DOHH2 (cell line): ENCODE measurements at regions not wholly inside any gene's neighbourhood (a gene's known extent, or its start where the extent isn't known, plus 50 kb on each side); places are given as distances from the start of the nearest gene placed in this dataset.

Experiments
- H3F3A ChIP-seq: fragments of 200-600 bp; sonication (generic), shearing (Covaris generic); 2 replicates; pipeline ENCODE4 v1.6.0; 2016; ENCODE audit warnings: antibody characterized with exemption, mild to moderate bottlenecking; ENCODE audit not compliant: control insufficient read depth, insufficient read depth
- H3K27ac ChIP-seq: fragments of 200-600 bp; sonication (generic); 2 replicates; pipeline ENCODE4 v1.5.1; 2014; ENCODE audit warnings: low read depth, mild to moderate bottlenecking, low read length, moderate library complexity
- H3K27me3 ChIP-seq: fragments of 200-600 bp; sonication (generic); 2 replicates; pipeline ENCODE4 v1.6.1; 2014; ENCODE audit warnings: mild to moderate bottlenecking, low read length, mixed read lengths; ENCODE audit not compliant: control insufficient read depth
- H3K36me3 ChIP-seq: fragments of 200-600 bp; sonication (generic); 2 replicates; pipeline ENCODE4 v1.6.1; 2014; ENCODE audit warnings: mild to moderate bottlenecking, low read length, moderate library complexity, mixed read lengths; ENCODE audit not compliant: control insufficient read depth
- H3K4me1 ChIP-seq: fragments of 200-600 bp; sonication (generic); 2 replicates; pipeline ENCODE4 v1.6.1; 2014; ENCODE audit warnings: mild to moderate bottlenecking, low read length, mixed read lengths; ENCODE audit not compliant: control insufficient read depth
- H3K4me2 ChIP-seq: fragments of 200-600 bp; sonication (generic); 2 replicates; pipeline ENCODE4 v1.6.0; 2014; ENCODE audit warnings: mild to moderate bottlenecking, low read length, moderate library complexity
- H3K4me3 ChIP-seq: fragments of 200-600 bp; sonication (generic); 2 replicates; pipeline ENCODE4 v1.5.1; 2014; ENCODE audit warnings: mild to moderate bottlenecking, low read length, mixed read lengths
- H3K79me2 ChIP-seq: fragments of 200-600 bp; sonication (generic); 2 replicates; pipeline ENCODE4 v1.6.1; 2014; ENCODE audit warnings: mild to moderate bottlenecking, low read length, mixed read lengths; ENCODE audit not compliant: control insufficient read depth
- H3K9me2 ChIP-seq: fragments of 200-600 bp; sonication (generic); replicated peaks from 2 replicates; pipeline ENCODE4 v1.6.1; 2014; ENCODE audit warnings: mild to moderate bottlenecking, low read length, mixed read lengths; ENCODE audit not compliant: control insufficient read depth
- H3K9me3 ChIP-seq: fragments of 200-600 bp; sonication (generic); 2 replicates; pipeline ENCODE4 v1.6.1; 2014; ENCODE audit warnings: antibody characterized with exemption, low read length, mixed read lengths; ENCODE audit not compliant: control insufficient read depth, insufficient read depth
- H4K20me1 ChIP-seq: fragments of 200-600 bp; sonication (generic); 2 replicates; pipeline ENCODE4 v1.6.0; 2014; ENCODE audit warnings: low read depth, mild to moderate bottlenecking, antibody characterized with exemption, low read length, moderate library complexity; ENCODE audit not compliant: control insufficient read depth, insufficient read depth
- CTCF ChIP-seq: fragments of 200-600 bp; sonication (generic); IDR thresholded peaks from one replicate; pipeline ENCODE4 v1.5.1; 2014; ENCODE audit warnings: antibody characterized with exemption, mild to moderate bottlenecking, low read depth, low read length; ENCODE audit not compliant: poor library complexity, severe bottlenecking
- EZH2phosphoT487 ChIP-seq: fragments of 200-600 bp; sonication (generic); IDR thresholded peaks from 2 replicates; pipeline ENCODE4 v1.6.1; 2017; ENCODE audit warnings: borderline replicate concordance, mild to moderate bottlenecking, antibody characterized with exemption, low read length, moderate library complexity, mixed read lengths

- Histone ChIP-seq H3F3A (no peaks in the 10 kb centered on the region), H3K9me2 (no peaks in the 10 kb centered on the region), H3K27me3 (no peaks in the 10 kb centered on the region), H4K20me1 (no peaks in the 10 kb centered on the region), H3K4me3 (no peak overlapping the region), H3K4me2 (no peak overlapping the region), H3K79me2 (no peaks in the 10 kb centered on the region), H3K4me1 (no peaks in the 10 kb centered on the region), H3K36me3 (no peaks in the 10 kb centered on the region), H3K27ac (no peak overlapping the region), H3K9me3 (no peaks in the 10 kb centered on the region)
- TF ChIP-seq CTCF (no peak), EZH2phosphoT487 (no peak)
Measured at GRCh38 chr14:97273540-97273939, 476.4 kb downstream of the VRK1 start.

- no peaks in the 10 kb centered on the region for H3K79me2 ChIP-seq
- no peaks in the 10 kb centered on the region for H3K9me2 ChIP-seq
- TF ChIP-seq EZH2phosphoT487: no peak
- TF ChIP-seq CTCF: no peak
- no peak overlapping the region for H3K4me2 ChIP-seq
- H3K27me3 ChIP-seq: no peaks in the 10 kb centered on the region
- no peaks in the 10 kb centered on the region for H3F3A ChIP-seq
- H3K27ac ChIP-seq: no peak overlapping the region
- H3K9me3 ChIP-seq: no peaks in the 10 kb centered on the region
- H4K20me1 ChIP-seq: no peaks in the 10 kb centered on the region
- H3K4me3 ChIP-seq: no peak overlapping the region
- no peaks in the 10 kb centered on the region for H3K4me1 ChIP-seq
- H3K36me3 ChIP-seq: no peaks in the 10 kb centered on the region
Measured at GRCh38 chr14:97274626-97275025, 477.4 kb downstream of the VRK1 start.

- no peaks in the 10 kb centered on the region for H3K9me2 ChIP-seq
- no peaks in the 10 kb centered on the region for H3K27me3 ChIP-seq
- no peak for TF ChIP-seq EZH2phosphoT487
- TF ChIP-seq CTCF: no peak
- no peak overlapping the region for H3K27ac ChIP-seq
- H4K20me1 ChIP-seq: no peaks in the 10 kb centered on the region
- H3K79me2 ChIP-seq: no peaks in the 10 kb centered on the region
- H3K4me2 ChIP-seq: no peak overlapping the region
- H3K36me3 ChIP-seq: no peaks in the 10 kb centered on the region
- no peak overlapping the region for H3K4me3 ChIP-seq
- no peaks in the 10 kb centered on the region for H3F3A ChIP-seq
- H3K9me3 ChIP-seq: no peaks in the 10 kb centered on the region
- no peaks in the 10 kb centered on the region for H3K4me1 ChIP-seq
Measured at GRCh38 chr14:97275276-97275675, 478.1 kb downstream of the VRK1 start.

GRCh38 chr14:97276573-97276972 is 479.4 kb downstream of the VRK1 start:
- Histone ChIP-seq H3K4me2 (no peak overlapping the region), H3K79me2 (no peaks in the 10 kb centered on the region), H3K9me2 (no peaks in the 10 kb centered on the region), H3K27ac (no peak overlapping the region), H3K9me3 (no peaks in the 10 kb centered on the region), H4K20me1 (no peaks in the 10 kb centered on the region), H3K4me1 (no peaks in the 10 kb centered on the region), H3K36me3 (no peaks in the 10 kb centered on the region), H3F3A (no peaks in the 10 kb centered on the region), H3K27me3 (no peaks in the 10 kb centered on the region), H3K4me3 (no peak overlapping the region)
- TF ChIP-seq EZH2phosphoT487: no peak
- no peak for TF ChIP-seq CTCF
